IPS-NIHi7 (cell line): ENCODE measurements at regions not wholly inside any gene's neighbourhood (a gene's known extent, or its start where the extent isn't known, plus 50 kb on each side); places are given as distances from the start of the nearest gene placed in this dataset.

Source experiments
- DNase-seq: peaks from one replicate; pipeline ENCODE4 v3.0.0; 2012; ENCODE audit warnings: mixed read lengths; ENCODE audit errors: extremely low spot score

DNA sequence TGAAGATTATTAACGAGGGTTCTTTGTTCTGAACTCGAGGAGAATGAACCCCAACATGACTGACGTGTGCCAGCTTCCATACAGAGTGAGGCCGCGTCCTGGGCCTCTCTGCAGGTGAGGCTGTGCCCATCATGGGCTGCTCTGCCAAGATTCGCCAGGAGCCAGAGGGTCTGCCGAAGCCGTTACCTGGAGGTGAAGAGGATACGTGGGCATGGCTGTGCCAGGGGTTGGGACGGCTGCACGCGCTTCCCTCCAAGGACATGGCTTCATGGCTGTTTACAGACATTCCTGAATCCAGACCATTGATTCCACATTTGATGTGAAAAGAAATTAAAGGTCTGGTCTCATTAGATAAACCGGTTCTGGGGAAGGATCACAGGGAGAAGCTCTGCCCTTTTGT is 211.4 kb upstream of the SALL3 start:
- no peak for DNase-seq

DNA sequence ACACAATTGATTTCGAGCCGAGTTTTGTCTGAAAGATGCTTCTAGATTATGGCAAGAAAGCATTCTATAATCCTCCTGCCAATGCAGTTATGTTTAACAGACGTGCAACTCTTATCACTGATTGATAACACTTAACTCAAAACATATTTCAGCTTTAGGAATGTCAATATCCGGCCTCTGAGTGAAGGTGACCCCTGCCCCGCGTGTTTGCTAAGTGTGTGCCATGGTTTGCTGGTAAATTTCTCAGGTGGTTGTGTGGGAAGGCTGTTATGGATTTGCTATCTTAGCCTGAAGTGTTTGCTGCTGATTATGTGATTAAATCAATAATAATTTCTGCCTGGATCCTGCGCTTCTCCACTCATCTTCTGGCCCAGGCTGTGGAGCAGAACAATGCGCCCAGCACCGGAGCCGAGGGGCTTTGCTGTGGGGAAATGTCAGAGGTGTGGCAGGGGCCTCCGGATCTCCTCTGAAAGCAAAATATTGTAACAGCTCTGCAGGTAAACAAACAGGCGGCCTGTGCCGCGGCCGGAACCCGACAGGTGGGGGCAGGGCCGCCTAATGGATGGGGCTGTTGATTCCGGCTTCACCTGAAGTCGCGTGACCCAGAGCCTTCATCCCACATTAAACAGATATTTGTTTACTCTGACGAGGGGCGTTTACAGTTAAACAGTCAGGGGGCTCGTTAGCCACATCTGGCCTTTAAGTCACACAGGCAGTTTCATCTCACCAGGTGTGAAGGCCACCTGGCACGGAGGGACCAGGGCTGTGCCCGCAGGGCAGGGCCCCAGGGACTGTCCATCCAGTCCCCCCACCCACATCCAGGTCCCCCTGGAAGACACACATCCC is 210.7 kb upstream of the SALL3 start:
- no peak for DNase-seq

DNA sequence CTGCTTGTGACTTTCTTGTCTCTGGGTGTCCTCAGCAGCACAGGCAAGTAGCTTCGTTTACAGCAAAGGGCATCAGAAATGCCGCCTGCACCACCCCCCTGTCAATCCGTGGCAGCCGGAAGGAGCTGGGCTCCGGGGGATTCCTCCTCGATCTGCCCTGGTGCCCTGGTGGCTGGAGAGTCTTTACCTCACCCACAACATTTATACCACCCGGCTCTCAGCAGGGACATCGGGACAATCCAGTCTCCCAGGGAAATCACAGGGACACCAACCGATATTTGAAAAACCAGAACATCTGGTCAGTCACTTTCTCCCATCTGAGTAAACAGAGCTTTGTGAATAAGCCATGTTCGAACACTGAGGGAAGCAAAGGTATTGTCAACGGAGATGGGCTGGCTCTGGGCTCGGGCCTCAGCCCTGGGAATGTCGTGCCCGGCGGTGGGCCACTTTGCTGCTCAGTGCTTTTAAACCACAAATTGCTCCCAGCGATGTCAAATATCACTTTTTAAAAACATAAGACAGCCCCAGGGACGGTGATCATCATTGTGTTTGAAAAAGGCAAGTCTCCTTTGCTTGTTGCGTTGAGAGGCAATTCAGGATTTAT is 210.0 kb upstream of the SALL3 start:
- DNase-seq = no peak

DNA sequence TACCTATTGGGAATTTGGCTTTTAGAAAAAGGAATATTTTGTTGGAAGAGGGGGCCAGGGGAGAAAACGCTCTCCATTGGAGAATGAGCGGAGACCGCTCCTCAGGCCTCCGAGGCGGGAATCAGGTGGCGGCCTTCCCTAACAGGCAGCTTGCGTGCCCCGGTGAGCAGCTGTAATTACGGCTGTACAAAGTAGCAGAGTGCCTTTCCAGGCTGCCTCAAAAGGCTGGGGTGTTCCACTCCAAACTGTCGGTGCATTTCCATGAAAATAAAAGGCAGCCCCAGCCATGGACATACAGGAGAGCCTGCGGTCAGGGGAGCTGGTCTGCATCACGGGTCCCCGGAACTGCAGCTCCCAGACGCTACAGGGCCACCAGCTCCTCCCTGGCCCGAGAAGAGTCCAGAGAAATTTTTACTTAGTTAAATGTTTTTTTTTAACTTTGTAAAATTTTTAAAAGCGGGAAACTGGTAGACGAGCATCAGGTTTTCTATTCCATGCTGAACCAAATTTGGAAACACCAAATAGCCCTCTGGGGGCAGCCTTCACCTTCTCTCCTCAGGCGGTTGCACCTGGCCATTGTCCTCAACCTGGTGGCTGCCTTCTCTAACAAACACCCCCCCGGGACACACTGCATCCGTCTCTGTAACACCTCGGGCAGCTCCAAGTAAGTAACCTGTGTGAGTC is 209.3 kb upstream of the SALL3 start:
- peak; percentile 66 for DNase-seq

DNA sequence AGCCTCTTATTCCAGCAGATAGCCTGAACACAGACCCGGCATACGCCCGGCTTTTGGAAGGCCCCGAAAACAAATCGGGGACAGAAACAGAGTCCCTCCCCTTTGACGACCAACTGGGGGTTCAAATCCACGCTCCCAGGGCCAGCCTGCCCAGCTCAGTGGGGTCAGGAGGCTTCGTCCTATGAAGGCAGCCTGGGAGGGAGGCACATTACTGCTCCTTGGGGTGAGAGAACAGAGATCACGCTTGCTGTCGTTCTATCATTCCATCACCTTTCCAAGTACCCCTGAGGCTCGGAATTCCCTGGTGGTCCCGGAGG is 208.8 kb upstream of the SALL3 start:
- no peak for DNase-seq

DNA sequence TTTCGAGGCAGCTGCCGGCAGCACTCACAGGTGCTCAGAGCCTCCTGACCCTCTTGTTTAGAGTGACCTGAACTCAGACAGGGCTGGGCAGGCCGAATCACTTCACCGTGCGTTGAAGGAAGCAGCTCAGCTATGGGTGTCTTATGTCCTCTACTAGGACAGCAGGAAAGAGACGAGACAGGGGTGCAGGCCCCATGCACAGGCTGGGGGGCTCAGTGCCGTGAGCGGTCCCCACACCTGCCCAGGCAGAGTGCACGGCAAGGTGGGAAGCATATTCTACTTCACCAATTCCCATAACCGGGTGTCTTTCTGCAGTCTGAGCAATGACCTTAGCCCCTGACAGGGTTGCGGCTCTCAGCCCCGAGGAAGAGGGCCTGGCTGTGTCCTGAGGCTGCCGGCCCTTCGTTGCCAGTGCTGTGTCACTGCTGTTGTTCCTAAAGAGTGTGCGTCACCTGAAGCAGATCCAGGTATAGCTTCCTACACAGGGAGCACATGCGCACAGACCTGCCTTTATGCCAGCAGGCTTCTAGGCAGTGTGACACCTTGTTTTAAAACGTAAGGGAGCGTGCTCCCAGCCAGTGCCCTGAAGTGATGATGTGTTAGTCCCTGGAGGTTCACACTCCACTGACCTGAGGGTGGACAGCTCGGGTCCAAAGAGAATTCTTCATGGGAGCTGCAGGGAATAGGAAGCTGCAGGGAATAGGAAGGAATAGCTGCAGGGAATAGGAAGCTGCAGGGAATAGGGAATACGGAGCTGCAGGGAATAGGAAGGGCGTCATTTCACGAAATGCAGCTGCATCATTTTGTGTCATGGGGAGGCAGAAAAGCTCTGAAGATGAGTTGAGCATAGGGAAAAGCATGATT is 207.9 kb upstream of the SALL3 start:
- DNase-seq = no peak

DNA sequence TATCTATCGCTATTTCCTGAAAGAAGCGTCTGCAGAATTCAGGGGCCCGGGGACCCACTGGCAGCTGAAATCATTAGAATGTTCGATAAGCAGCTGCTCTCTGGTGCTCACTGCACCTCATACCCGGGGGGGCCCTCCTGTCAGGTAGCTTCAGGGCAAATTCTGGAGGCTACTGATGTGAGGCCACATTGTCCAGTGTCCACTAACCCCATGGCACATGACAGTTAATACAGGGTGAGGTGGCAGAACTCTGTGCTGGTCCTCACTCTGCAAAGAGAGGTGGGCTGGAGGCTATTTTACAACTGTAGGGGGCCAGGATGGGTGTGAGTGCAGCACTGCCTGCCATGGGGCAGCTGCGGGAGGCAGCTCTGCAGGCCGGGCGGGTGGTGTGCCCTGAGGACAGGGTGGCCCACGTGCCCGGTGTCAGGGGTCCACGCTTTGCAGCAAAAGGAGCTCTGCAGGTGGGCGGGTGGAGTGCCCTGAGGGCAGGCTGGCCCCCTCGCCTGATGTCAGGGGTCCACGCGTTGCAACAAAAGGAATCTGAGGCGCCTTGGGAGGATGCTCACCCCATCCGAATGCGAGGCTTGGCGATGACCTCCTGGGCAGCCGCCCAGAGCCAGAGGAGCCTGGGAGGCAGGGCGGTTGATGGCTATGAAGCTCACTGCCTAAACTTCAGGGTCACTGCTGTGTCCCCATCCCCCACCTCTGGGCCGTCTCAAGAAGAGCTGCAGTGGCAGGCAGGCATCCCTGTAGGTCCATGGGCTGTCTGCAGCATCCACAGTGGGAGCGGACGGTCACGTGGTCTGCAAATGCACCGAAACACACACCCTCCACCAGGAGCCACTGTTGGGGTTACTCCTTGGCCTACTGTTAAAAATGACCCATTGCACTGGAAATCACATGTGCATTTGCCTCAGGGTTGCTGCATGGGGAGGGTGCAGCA is 207.0 kb upstream of the SALL3 start:
- DNase-seq = no peak

DNA sequence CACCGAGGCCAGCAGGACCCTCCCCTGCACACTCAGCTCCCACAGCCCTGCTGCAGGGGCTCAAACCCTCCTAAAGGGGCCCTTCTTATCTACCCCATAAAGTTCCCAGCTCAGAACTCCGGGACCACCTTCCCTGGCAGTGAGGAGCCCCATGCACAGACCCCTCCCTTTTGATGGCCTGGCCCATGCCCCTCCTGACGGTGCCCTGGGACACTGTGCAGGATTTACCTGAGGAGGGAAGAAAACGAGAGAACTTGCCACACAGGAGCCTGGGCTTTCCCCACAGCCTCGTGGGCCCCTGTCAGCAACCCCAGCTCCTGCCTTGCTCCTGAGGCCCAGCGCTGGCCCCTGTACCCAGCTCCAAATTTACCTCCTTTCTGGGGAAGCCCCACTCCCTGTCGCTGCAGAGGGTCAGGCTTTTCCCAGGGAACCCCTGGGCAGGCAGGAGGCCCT is 206.3 kb upstream of the SALL3 start:
- no peak for DNase-seq

DNA sequence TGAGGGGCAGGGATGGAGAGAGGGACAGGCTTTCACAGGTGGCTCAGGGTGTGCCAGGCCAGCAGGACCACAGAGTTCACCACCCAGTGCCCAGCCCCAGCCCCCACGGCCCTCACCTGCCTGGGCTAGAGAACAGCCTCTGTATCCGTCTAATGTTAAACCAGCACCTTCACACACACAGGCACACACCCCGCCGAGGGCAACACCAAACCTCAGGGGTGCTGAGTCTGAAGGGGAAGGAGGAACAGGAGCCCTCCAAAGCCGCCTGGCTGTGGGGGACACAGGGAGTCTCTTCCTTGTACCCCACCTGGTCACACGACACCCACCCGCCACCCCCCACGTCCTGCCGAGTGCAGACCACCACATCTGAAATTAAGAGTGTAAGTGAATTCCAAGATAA is 205.8 kb upstream of the SALL3 start:
- no peak for DNase-seq

DNA sequence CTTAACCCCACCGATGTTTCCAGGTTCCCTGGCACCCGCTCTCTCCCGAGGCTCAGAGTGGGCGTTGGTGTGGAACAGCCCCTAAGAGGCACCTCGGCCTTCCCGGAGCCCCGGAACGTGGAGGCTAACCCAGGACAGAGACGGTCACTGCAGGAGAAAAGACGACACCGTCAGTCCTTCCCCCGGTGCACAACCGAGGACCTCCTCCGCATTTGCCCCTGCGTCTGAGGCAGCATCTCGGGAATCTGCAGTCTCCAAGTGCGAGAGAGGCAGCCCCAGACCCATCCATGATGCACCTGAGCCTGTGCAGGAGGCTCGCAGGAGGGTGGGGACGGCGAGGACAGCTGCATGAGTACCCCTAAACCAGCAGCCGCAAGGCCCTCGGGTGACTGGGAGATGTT is 204.9 kb upstream of the SALL3 start:
- no peak for DNase-seq

DNA sequence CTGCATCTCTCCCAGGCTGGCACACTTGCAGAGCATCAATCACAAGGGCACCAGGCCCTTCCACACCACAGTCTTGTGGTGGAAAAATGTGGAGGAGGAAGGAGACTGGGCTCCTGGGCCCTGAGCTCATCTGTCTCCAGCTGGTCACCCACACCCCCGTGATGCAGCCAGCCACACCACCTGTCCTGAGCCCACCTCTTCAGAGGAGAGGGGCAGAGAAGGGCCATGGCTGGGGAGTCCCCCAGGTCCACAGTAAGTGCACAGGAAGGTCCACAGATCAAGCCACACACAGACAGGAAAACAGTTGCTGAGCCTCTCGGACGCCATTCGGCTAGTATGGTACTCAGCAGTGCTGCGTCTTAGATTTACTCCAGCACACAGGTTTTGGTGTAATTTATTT is 203.5 kb upstream of the SALL3 start:
- DNase-seq = no peak

DNA sequence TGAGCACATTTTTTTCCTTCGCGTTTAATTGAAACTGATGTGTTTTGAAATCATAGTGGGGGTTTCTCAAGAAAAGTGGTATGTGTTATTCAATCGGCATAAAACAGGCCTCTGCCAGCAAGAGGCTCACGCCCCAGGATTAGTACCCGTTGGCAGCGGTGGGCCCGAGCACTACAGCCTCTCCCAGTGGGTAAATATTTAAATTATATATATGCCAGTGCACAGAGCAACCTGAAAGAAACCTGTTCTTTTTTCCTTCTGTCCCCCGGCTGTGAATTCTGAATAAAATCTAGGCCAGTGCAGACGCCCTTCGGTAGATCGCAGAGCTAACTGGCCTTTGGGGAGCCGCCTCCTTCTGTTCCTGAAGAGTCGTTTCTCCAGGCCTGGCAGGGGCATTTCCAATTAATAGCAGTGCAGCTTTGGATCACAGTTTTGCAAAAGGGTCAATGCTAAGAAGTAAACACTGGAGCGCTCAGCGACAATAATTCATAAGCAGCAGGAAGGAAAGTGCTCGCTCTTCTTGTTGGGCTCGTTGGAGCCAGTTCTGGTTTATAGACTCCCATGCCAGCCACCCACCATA is 202.8 kb upstream of the SALL3 start:
- no peak for DNase-seq

DNA sequence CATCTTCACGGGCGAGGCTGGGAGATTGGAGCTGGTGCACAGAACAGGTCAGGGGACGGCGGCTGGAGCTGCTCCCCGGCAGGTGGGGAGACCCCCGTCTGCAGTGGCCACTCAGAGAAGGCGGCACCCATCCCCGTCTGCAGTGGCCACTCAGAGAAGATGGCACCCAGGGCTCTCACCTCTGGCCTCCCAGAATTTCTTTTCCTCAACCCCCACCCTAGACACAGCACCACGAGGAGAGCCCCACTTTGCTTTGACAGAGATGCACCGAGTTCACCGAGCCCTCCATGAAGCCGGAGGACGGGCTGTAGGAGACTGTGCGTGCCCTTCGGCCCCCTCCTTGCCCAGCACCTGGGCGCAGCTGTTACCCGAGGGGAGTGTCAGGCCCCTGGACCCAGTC is 201.6 kb upstream of the SALL3 start:
- DNase-seq = no peak

DNA sequence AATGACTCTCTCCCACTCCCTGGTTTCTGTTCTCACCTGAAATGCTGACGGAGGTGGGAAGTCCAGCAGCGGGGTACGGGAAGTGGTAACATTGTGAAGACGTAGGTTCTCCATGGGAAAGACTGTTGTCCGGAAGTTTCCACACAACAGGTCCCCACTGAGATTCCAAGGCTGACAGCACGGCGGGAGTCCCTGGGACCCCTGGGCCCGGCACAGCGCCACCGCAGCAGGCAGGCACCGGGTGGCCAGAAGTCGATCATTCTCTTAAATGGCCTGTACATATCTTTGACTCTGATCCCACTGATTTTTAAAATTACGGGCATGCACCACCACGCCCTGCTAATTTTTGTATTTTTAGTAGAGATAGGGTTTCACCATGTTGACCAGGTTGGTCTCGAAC is 201.0 kb upstream of the SALL3 start:
- DNase-seq = no peak

DNA sequence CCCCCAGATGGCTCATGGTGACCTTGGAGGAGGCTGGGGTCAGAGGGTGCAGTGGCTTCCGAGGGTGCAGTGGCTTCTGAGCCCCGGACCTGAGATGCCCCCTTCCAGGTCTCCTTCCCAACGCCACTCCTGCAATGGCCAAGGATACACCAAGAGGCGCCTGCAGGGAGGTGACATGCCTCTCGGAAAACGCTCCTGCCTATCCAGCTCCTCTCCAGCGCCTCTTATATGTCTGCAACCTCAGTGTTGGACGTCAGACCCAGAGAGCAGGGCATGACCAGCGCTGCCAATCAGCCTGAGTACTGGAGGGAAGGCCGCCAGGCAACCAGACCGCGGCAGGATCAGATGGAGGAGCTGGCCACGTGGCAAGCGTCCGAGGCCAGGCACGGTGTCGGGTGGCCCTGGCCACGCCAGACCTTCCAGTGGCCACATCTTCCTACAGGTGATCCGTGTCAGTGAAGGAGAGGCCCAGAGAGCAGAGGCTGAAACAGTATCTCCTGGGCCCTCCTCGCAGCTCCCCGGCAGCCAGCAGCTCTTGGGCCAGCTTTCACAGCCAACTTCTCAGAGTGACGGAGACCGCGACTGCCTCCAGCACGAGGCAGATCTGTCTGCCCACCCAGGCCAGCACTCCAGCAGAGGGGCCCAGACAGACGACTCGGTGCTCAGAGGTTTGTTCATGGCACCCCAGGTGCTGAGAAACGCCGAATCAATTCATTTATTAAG is 199.5 kb upstream of the SALL3 start:
- DNase-seq = no peak

DNA sequence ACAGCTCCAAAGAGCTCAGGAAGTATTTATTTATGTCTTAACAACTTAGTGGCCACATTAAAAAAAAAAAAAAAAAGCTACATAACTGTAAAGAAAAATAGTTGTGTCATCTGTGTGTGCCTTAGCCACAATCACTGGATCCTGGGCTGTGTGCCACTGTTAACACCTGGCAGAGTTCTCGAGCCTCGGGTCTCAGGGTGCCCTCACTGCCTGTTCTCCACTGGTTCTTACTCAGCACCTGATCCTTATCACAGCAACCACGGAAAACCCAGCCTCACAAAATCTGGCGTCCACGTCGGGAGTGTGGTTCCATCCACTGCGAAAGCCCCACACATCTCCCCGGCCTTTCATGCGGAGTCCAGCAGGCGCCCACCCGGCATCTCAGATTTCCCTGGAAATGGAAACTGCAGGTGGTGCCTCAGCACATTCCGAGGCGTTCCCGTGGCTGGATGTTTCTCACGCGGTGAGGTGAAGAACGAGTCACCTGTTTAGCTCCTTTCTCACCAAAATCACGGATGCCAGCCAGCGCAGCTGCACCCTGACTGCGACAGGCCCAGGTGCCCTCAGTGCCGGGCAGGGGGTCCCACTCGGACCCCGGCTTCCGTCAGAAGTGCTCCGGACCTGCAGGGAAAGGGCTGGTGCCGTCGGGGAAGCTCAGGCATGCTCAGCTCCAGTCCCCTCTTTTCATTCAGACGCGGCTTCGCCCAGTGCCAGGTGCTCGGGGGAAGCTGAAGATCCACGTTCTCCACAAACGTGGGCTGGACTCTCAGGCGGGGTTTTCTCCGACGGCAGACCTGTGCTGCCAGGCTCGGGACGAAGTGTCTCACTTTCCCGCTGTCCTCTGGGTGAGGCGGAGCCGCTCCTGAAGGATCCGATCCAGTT is 198.7 kb upstream of the SALL3 start:
- DNase-seq = no peak

DNA sequence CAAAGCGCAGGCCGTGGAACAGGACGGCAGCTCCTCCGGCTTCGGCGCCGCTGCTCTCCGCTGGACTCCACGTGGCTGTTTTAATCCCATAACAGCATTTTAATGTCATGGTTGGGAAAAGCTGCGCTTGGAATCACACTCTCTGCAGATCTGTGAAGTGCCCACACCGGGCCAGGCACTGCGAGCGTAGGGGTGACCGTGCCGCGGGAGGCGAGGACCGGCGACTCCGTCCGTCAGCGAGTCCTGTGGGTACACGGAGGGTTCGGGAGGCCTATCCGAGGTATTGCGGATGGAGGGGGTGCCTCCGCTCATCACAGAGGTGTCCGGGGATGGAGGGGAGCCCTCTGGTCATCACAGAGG is 198.0 kb upstream of the SALL3 start:
- no peak for DNase-seq

DNA sequence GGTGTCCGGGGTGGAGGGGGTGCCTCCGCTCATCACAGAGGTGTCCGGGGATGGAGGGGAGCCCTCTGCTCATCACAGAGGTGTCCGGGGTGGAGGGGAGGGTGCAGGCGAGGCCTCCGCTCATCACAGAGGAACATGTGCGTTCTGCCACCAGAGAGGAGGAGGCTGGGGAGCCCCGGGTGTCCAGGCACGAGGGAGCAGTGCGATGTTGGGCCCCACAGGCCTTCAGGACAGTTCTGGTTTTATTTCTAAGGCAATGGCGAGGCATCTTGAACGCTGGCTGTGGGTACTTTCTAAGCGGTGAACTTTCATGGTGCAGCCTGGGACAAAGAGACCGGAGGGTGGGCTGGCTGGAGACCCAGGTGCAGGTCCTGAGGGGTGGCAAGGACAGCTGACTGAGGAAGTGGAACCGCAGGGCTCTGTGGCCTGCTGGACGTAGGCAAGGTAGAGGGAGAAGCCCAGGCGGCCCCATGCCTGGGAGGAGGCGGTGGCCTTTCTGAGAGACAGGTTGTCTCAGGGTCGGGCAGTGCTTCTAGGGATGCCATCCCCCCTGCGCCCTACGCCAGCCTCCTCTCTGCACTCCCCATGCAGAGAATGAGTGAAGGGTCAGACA is 196.6 kb upstream of the SALL3 start:
- no peak for DNase-seq

DNA sequence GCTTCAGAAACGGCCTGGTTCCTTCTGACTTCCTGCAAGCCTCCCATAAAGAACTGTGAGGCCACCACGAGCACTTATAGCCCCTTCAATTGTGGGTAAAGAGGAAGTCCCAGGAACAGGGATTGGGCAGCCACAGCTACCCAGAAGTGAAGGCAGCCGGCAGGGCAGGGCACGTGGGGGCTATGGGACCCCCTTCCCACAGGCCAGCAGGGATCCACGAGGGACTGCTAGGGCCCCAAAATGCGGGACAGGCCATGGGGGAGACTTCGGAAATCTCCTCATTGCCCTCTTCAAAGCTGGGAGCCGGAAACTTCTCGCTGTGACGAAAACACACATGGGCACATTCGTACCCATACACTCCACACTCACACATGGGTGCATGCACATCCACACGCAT is 196.1 kb upstream of the SALL3 start:
- no peak for DNase-seq
